Caco-2 (cell line): ENCODE measurements at regions not wholly inside any gene's neighbourhood (a gene's known extent, or its start where the extent isn't known, plus 50 kb on each side); places are given as distances from the start of the nearest gene placed in this dataset.

Experiments used
- BruUV-seq: library from RNA; stranded (reverse); fragments of 400-500 nt; replicated peaks from 2 replicates; lab custom pipeline; 2021; lab: Mats Ljungman, UMichigan
- CTCF ChIA-PET: fragments of 300-600 bp; sonication (Branson Sonifier 250); formaldehyde crosslinking; loops from one replicate; lab custom pipeline; 2022; ENCODE audit warnings: antibody characterized with exemption; lab: Charles Lee
- POLR2A ChIA-PET: fragments of 300-600 bp; sonication (Branson Sonifier 250); formaldehyde crosslinking; loops from one replicate; lab custom pipeline; 2022; ENCODE audit warnings: antibody characterized with exemption; lab: Charles Lee
- DNase-seq, 2 experiments: peaks; one replicate each; pipeline versions ENCODE4 v3.0.0 to v3.0.0-alpha.2; 2020 to 2022
- H3K27me3 ChIP-seq: replicated peaks from 2 replicates; pipeline ENCODE4 v1.6.0; 2011; ENCODE audit warnings: low read length; ENCODE audit not compliant: control insufficient read depth, insufficient read depth
- H3K36me3 ChIP-seq: 2 replicates; pipeline ENCODE4 v1.5.1; 2011; ENCODE audit warnings: low read length; ENCODE audit not compliant: control insufficient read depth, insufficient read depth
- H3K4me1 ChIP-seq: fragments of 250-450 bp; sonication (Bioruptor Pico); 2 replicates; pipeline ENCODE4 v1.5.1; 2020; ENCODE audit warnings: mild to moderate bottlenecking
- H3K4me3 ChIP-seq: 2 replicates; pipeline ENCODE4 v1.5.1; 2011; ENCODE audit warnings: low read depth, mild to moderate bottlenecking, control low read depth, low read length
- H3K9me3 ChIP-seq: fragments of 250-450 bp; sonication (Bioruptor Pico); 2 replicates; pipeline ENCODE4 v1.5.1; 2020; ENCODE audit warnings: mild to moderate bottlenecking, moderate library complexity
- H3K27ac Mint-ChIP-seq: one replicate; pipeline ENCODE4 v1.8.0; 2022; ENCODE audit warnings: mixed read lengths; ENCODE audit not compliant: unreplicated experiment
- H3K27me3 Mint-ChIP-seq: one replicate; pipeline ENCODE4 v1.8.0; 2022; ENCODE audit warnings: mixed read lengths; ENCODE audit not compliant: insufficient read depth, unreplicated experiment
- H3K36me3 Mint-ChIP-seq: one replicate; pipeline ENCODE4 v1.8.0; 2022; ENCODE audit warnings: mild to moderate bottlenecking, mixed read lengths; ENCODE audit not compliant: insufficient read depth, unreplicated experiment
- H3K4me1 Mint-ChIP-seq: one replicate; pipeline ENCODE4 v1.8.0; 2022; ENCODE audit warnings: low read depth, mixed read lengths; ENCODE audit not compliant: unreplicated experiment
- H3K4me3 Mint-ChIP-seq: one replicate; pipeline ENCODE4 v1.8.0; 2022; ENCODE audit warnings: mild to moderate bottlenecking, moderate library complexity, mixed read lengths; ENCODE audit not compliant: unreplicated experiment
- H3K9me3 Mint-ChIP-seq: one replicate; pipeline ENCODE4 v1.8.0; 2022; ENCODE audit warnings: mixed read lengths; ENCODE audit not compliant: unreplicated experiment
- intact Hi-C: fragments of 100-400 bp; cut with micrococcal nuclease; formaldehyde crosslinking; loops from one replicate; pipeline ENCODE4 v1.10.0; 2022; ENCODE audit not compliant: unreplicated experiment
- TF ChIP-seq, protein P1 (sequence below), 2 experiments: fragments of 200-600 bp in 1 of 2; IDR thresholded peaks; 1 replicate in 1 of 2; 2 replicates in 1 of 2; pipeline versions ENCODE4 v1.5.1 to v1.8.0; 2011 to 2022; ENCODE audit warnings: antibody characterized with exemption in 1 of 2, control low read depth in 1 of 2, inconsistent platforms in 1 of 2, low read depth in 1 of 2, low read length in 1 of 2, mild to moderate bottlenecking in 1 of 2, moderate library complexity in 1 of 2; ENCODE audit not compliant: insufficient read depth in 1 of 2, severe bottlenecking in 1 of 2, unreplicated experiment in 1 of 2

DNA sequence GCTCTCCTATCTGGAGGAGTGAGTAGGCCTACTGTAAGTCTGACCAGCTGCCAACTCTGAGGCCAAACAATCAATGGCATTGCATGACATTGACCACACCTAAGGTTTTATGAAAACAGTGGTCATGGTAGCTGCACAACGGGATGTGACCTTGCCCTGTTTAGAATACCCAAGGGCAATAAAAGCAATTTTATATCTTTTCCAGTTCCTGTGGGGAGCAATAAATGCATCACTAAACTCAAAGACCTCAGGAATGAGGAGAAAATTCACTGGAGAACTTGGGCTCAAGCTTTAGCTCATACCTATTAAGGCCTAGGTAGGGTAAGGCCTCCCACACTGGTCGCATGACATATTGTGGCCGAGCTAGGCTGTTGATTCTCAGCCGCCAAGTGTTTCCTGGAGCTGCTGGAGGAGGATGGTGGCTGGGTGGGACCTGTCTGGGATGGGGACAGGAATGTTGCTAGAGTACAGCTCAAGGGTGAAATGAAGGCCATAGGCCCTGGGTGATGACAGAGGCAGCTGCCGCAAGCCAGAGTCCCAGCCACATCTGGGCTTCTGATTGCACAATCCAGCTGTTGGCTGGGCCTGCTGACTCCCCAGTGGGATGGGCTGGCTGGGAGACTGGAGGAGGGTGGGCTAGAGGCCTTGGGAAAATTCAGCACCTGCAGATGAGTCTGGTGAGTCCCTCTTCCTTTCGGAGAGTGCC is 313.7 kb downstream of the CYP26B1 start:
- H3K9me3 Mint-ChIP-seq = no peaks in the 10 kb centered on the region
- peaks cover 9% of the 10 kb centered on the region for H3K4me1 Mint-ChIP-seq
- Histone ChIP-seq H3K4me3 (no peak overlapping the region), H3K9me3 (no peaks in the 10 kb centered on the region), H3K36me3 (no peaks in the 10 kb centered on the region), H3K4me1 (0 out of 2 replicates have a peak, but pooled peaks cover 5% of the 10 kb centered on the region), H3K27me3 (no peaks in the 10 kb centered on the region; the same call in 1 of the 2 replicates)
- H3K36me3 Mint-ChIP-seq = no peaks in the 10 kb centered on the region
- DNase-seq = no peak
- intact Hi-C loops = no loop called here
- peaks cover 3% of the 10 kb centered on the region for H3K27me3 Mint-ChIP-seq
- H3K4me3 Mint-ChIP-seq = no peak overlapping the region
- TF ChIP-seq, protein P1, sequence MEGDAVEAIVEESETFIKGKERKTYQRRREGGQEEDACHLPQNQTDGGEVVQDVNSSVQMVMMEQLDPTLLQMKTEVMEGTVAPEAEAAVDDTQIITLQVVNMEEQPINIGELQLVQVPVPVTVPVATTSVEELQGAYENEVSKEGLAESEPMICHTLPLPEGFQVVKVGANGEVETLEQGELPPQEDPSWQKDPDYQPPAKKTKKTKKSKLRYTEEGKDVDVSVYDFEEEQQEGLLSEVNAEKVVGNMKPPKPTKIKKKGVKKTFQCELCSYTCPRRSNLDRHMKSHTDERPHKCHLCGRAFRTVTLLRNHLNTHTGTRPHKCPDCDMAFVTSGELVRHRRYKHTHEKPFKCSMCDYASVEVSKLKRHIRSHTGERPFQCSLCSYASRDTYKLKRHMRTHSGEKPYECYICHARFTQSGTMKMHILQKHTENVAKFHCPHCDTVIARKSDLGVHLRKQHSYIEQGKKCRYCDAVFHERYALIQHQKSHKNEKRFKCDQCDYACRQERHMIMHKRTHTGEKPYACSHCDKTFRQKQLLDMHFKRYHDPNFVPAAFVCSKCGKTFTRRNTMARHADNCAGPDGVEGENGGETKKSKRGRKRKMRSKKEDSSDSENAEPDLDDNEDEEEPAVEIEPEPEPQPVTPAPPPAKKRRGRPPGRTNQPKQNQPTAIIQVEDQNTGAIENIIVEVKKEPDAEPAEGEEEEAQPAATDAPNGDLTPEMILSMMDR (IDR thresholded peaks at IDR 0.05; ENCODE audit: insufficient read depth in 1 of 2, low read depth in 1 of 2, low read length in 1 of 2, severe bottlenecking in 1 of 2, unreplicated experiment in 1 of 2) = no peak
- no TSS peak for BruUV-seq
- ChIA-PET CTCF (no interaction called here), POLR2A (no interaction called here)
- no peak overlapping the region for H3K27ac Mint-ChIP-seq

DNA sequence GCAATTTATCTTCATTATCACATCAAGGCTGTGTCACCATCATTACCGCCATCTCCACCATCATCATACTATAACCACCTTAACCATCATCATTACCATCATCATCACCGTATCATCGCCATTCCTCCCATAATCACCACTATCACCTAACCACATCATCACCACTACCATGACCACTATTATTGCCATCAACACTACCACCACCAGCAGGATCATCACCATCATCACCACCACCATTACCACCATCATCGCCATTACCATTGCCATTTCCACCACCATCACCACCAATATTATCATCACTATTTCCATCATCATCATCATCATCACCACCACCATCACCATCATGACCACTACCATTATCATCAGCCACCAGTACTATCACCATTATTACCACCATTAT is 314.4 kb downstream of the CYP26B1 start:
- Mint-ChIP-seq H3K4me3 (no peak overlapping the region), H3K9me3 (no peaks in the 10 kb centered on the region), H3K27me3 (peaks cover 3% of the 10 kb centered on the region), H3K27ac (no peak overlapping the region), H3K4me1 (peaks cover 9% of the 10 kb centered on the region), H3K36me3 (no peaks in the 10 kb centered on the region)
- intact Hi-C loops = no loop called here
- BruUV-seq = no TSS peak
- no peak overlapping the region for H3K4me3 ChIP-seq
- ChIA-PET CTCF (no interaction called here), POLR2A (no interaction called here)
- no peaks in the 10 kb centered on the region for H3K9me3 ChIP-seq
- DNase-seq = no peak
- no peaks in the 10 kb centered on the region for H3K36me3 ChIP-seq
- H3K27me3 ChIP-seq = no peaks in the 10 kb centered on the region; the same call in 1 of the 2 replicates
- TF ChIP-seq, protein P1 (IDR thresholded peaks at IDR 0.05; ENCODE audit: insufficient read depth in 1 of 2, low read depth in 1 of 2, low read length in 1 of 2, severe bottlenecking in 1 of 2, unreplicated experiment in 1 of 2) = no peak
- 0 out of 2 replicates have a peak, but pooled peaks cover 5% of the 10 kb centered on the region for H3K4me1 ChIP-seq

DNA sequence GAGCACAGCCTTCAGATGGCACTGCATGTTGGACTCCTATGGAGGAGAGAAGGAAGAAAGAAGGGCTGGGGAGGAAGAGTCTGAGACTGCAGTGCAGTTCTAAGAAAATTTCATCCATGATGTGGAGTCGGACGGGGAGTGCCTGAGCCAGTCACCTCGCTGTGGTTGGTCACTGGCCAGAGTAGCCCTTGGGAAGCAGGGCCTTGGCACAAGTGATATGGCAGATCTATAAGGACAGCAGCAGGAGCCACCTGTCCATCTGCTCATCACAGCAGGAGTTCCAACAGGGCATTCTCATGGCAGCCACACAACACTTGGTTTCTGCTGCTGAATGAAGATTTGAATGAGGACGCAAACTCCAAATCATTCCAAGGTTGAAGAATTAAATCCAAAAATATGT is 314.8 kb downstream of the CYP26B1 start:
- Histone ChIP-seq H3K36me3 (no peaks in the 10 kb centered on the region), H3K9me3 (no peaks in the 10 kb centered on the region), H3K4me1 (0 out of 2 replicates have a peak, but pooled peaks cover 5% of the 10 kb centered on the region), H3K27me3 (no peaks in the 10 kb centered on the region; the same call in 1 of the 2 replicates), H3K4me3 (no peak overlapping the region)
- peaks cover 3% of the 10 kb centered on the region for H3K27me3 Mint-ChIP-seq
- no peaks in the 10 kb centered on the region for H3K9me3 Mint-ChIP-seq
- no peak overlapping the region for H3K4me3 Mint-ChIP-seq
- H3K36me3 Mint-ChIP-seq = no peaks in the 10 kb centered on the region
- DNase-seq = no peak
- no peak overlapping the region for H3K27ac Mint-ChIP-seq
- no TSS peak for BruUV-seq
- peaks cover 9% of the 10 kb centered on the region for H3K4me1 Mint-ChIP-seq
- TF ChIP-seq, protein P1 (IDR thresholded peaks at IDR 0.05; ENCODE audit: insufficient read depth in 1 of 2, low read depth in 1 of 2, low read length in 1 of 2, severe bottlenecking in 1 of 2, unreplicated experiment in 1 of 2) = no peak
- intact Hi-C loops = no loop called here
- ChIA-PET POLR2A (no interaction called here), CTCF (no interaction called here)
